Activated naive CD8-positive, alpha-beta T cell treated with anti-CD3 and anti-CD28 coated beads, Interleukin-2, amount 50 U/mL, for 24 hours (primary cell): ENCODE measurements at regions not wholly inside any gene's neighbourhood (a gene's known extent, or its start where the extent isn't known, plus 50 kb on each side); places are given as distances from the start of the nearest gene placed in this dataset.

Source experiments
- ATAC-seq: fragments of 150-1000 bp; cut with Tn5 transposase; one replicate; pipeline ENCODE4 v1.10.0; 2021
- DNase-seq: peaks from one replicate; pipeline ENCODE4 v3.0.0; 2021
- H3K27ac Mint-ChIP-seq: one replicate; pipeline ENCODE4 v1.8.0; 2021; ENCODE audit warnings: mild to moderate bottlenecking, mixed read lengths
- H3K27me3 Mint-ChIP-seq: one replicate; pipeline ENCODE4 v1.8.0; 2021; ENCODE audit warnings: mixed read lengths
- H3K36me3 Mint-ChIP-seq: one replicate; pipeline ENCODE4 v1.8.0; 2021; ENCODE audit warnings: low read depth, mixed read lengths
- H3K4me1 Mint-ChIP-seq: one replicate; pipeline ENCODE4 v1.8.0; 2021; ENCODE audit warnings: mixed read lengths
- H3K4me3 Mint-ChIP-seq: one replicate; pipeline ENCODE4 v1.8.0; 2021; ENCODE audit warnings: mild to moderate bottlenecking, moderate library complexity, mixed read lengths
- H3K9me3 Mint-ChIP-seq: one replicate; pipeline ENCODE4 v1.8.0; 2021; ENCODE audit warnings: mixed read lengths

GRCh38 chr11:28447226-28447625 lies 339.0 kb downstream of the METTL15 start:
- H3K27me3 Mint-ChIP-seq = no peaks in the 10 kb centered on the region
- H3K27ac Mint-ChIP-seq = no peak overlapping the region
- no peaks in the 10 kb centered on the region for H3K4me1 Mint-ChIP-seq
- peaks cover 4% of the 10 kb centered on the region for H3K9me3 Mint-ChIP-seq
- ATAC-seq (no peak), DNase-seq (no peak)
- no peak overlapping the region for H3K4me3 Mint-ChIP-seq
- no peaks in the 10 kb centered on the region for H3K36me3 Mint-ChIP-seq

GRCh38 chr11:28442131-28442530 lies 333.9 kb downstream of the METTL15 start:
- Mint-ChIP-seq H3K9me3 (peaks cover 4% of the 10 kb centered on the region), H3K4me1 (no peaks in the 10 kb centered on the region), H3K27me3 (no peaks in the 10 kb centered on the region), H3K36me3 (no peaks in the 10 kb centered on the region), H3K4me3 (no peak overlapping the region), H3K27ac (no peak overlapping the region)
- DNase-seq = no peak
- no peak for ATAC-seq

- H3K4me3 Mint-ChIP-seq = no peak overlapping the region
- H3K27ac Mint-ChIP-seq = no peak overlapping the region
- peaks cover 7% of the 10 kb centered on the region for H3K9me3 Mint-ChIP-seq
- no peak for ATAC-seq
- no peak for DNase-seq
- no peaks in the 10 kb centered on the region for H3K36me3 Mint-ChIP-seq
- no peaks in the 10 kb centered on the region for H3K27me3 Mint-ChIP-seq
- H3K4me1 Mint-ChIP-seq = no peaks in the 10 kb centered on the region
These were observed 331.2 kb downstream of the METTL15 start for GRCh38 chr11:28439403-28439802.

GRCh38 chr11:28420099-28420498 lies 311.9 kb downstream of the METTL15 start:
- Mint-ChIP-seq H3K4me1 (no peaks in the 10 kb centered on the region), H3K9me3 (peaks cover 6% of the 10 kb centered on the region), H3K27ac (no peak overlapping the region), H3K4me3 (no peak overlapping the region), H3K27me3 (no peaks in the 10 kb centered on the region), H3K36me3 (no peaks in the 10 kb centered on the region)
- ATAC-seq = no peak
- no peak for DNase-seq

GRCh38 chr11:28417601-28418323 lies 309.6 kb downstream of the METTL15 start:
- no peak overlapping the region for H3K27ac Mint-ChIP-seq
- H3K4me1 Mint-ChIP-seq = no peaks in the 10 kb centered on the region
- ATAC-seq (no peak), DNase-seq (no peak)
- no peaks in the 10 kb centered on the region for H3K36me3 Mint-ChIP-seq
- no peaks in the 10 kb centered on the region for H3K27me3 Mint-ChIP-seq
- no peak overlapping the region for H3K4me3 Mint-ChIP-seq
- peaks cover 6% of the 10 kb centered on the region for H3K9me3 Mint-ChIP-seq

GRCh38 chr11:28412029-28412428 lies 303.8 kb downstream of the METTL15 start:
- Mint-ChIP-seq H3K4me1 (no peaks in the 10 kb centered on the region), H3K27me3 (no peaks in the 10 kb centered on the region), H3K36me3 (no peaks in the 10 kb centered on the region), H3K9me3 (no peaks in the 10 kb centered on the region), H3K27ac (no peak overlapping the region), H3K4me3 (no peak overlapping the region)
- DNase-seq (no peak), ATAC-seq (no peak)

GRCh38 chr11:28401446-28401845 lies 293.3 kb downstream of the METTL15 start:
- no peaks in the 10 kb centered on the region for H3K4me1 Mint-ChIP-seq
- no peak for ATAC-seq
- no peaks in the 10 kb centered on the region for H3K27me3 Mint-ChIP-seq
- no peak for DNase-seq
- no peak overlapping the region for H3K27ac Mint-ChIP-seq
- H3K9me3 Mint-ChIP-seq = peaks cover 3% of the 10 kb centered on the region
- H3K36me3 Mint-ChIP-seq = no peaks in the 10 kb centered on the region
- H3K4me3 Mint-ChIP-seq = no peak overlapping the region

GRCh38 chr11:28400331-28401100 lies 292.3 kb downstream of the METTL15 start:
- H3K9me3 Mint-ChIP-seq = peaks cover 3% of the 10 kb centered on the region
- no peak overlapping the region for H3K4me3 Mint-ChIP-seq
- H3K27ac Mint-ChIP-seq = no peak overlapping the region
- ATAC-seq (no peak), DNase-seq (no peak)
- no peaks in the 10 kb centered on the region for H3K36me3 Mint-ChIP-seq
- no peaks in the 10 kb centered on the region for H3K27me3 Mint-ChIP-seq
- no peaks in the 10 kb centered on the region for H3K4me1 Mint-ChIP-seq

GRCh38 chr11:28393348-28393747 lies 285.2 kb downstream of the METTL15 start:
- Mint-ChIP-seq H3K27ac (no peak overlapping the region), H3K27me3 (no peaks in the 10 kb centered on the region), H3K9me3 (peaks cover 14% of the 10 kb centered on the region), H3K36me3 (no peaks in the 10 kb centered on the region), H3K4me3 (no peak overlapping the region), H3K4me1 (no peaks in the 10 kb centered on the region)
- ATAC-seq (no peak), DNase-seq (no peak)

GRCh38 chr11:28384418-28384817 lies 276.2 kb downstream of the METTL15 start:
- peaks cover 19% of the 10 kb centered on the region for H3K9me3 Mint-ChIP-seq
- ATAC-seq (no peak), DNase-seq (no peak)
- H3K27ac Mint-ChIP-seq = no peak overlapping the region
- H3K36me3 Mint-ChIP-seq = peaks cover 2% of the 10 kb centered on the region
- no peaks in the 10 kb centered on the region for H3K4me1 Mint-ChIP-seq
- no peaks in the 10 kb centered on the region for H3K27me3 Mint-ChIP-seq
- H3K4me3 Mint-ChIP-seq = no peak overlapping the region

- no peak for ATAC-seq
- Mint-ChIP-seq H3K9me3 (peaks cover 25% of the 10 kb centered on the region), H3K4me1 (no peaks in the 10 kb centered on the region), H3K27me3 (no peaks in the 10 kb centered on the region), H3K4me3 (no peak overlapping the region), H3K27ac (no peak overlapping the region), H3K36me3 (peaks cover 2% of the 10 kb centered on the region)
- DNase-seq = no peak
These were observed 275.3 kb downstream of the METTL15 start for GRCh38 chr11:28383456-28383855.
